CD4-positive, alpha-beta T cell treated with Interleukin-17A for 1 hour (primary cell): ENCODE measurements at regions not wholly inside any gene's neighbourhood (a gene's known extent, or its start where the extent isn't known, plus 50 kb on each side); places are given as distances from the start of the nearest gene placed in this dataset.
"Not testable (repeated sequence)": the region's sequence is repeated elsewhere in the genome, so short reads cannot be mapped to it uniquely, and the experiment has no call there.

Experiments
- DNase-seq: peaks from one replicate; pipeline ENCODE4 v3.0.0-alpha.2; 2020

GRCh38 chr5:125487652-125488051, 741.2 kb upstream of the ZNF608 start:
- not testable (repeated sequence) for DNase-seq

- no peak for DNase-seq
These were observed 742.7 kb upstream of the ZNF608 start for GRCh38 chr5:125489146-125489545.

GRCh38 chr5:125491986-125492492, 745.6 kb upstream of the ZNF608 start:
- DNase-seq = no peak

- no peak for DNase-seq
These were observed 746.5 kb upstream of the ZNF608 start for GRCh38 chr5:125492977-125493376.

GRCh38 chr5:125496393-125496792, 750.0 kb upstream of the ZNF608 start:
- no peak for DNase-seq

GRCh38 chr5:125497651-125498050, 751.2 kb upstream of the ZNF608 start:
- no peak for DNase-seq

GRCh38 chr5:125499636-125500332, 753.3 kb upstream of the ZNF608 start:
- DNase-seq = no peak

GRCh38 chr5:125501396-125501795, 755.0 kb upstream of the ZNF608 start:
- DNase-seq = no peak

GRCh38 chr5:125503946-125504345, 757.5 kb upstream of the ZNF608 start:
- no peak for DNase-seq

GRCh38 chr5:125505115-125505514, 758.7 kb upstream of the ZNF608 start:
- no peak for DNase-seq

- no peak for DNase-seq
These were observed 759.7 kb upstream of the ZNF608 start for GRCh38 chr5:125506124-125506523.

GRCh38 chr5:125508225-125508624, 761.8 kb upstream of the ZNF608 start:
- no peak for DNase-seq

- no peak for DNase-seq
These were observed 764.2 kb upstream of the ZNF608 start for GRCh38 chr5:125510651-125511050.

GRCh38 chr5:125517973-125518550, 771.6 kb upstream of the ZNF608 start:
- DNase-seq = no peak

GRCh38 chr5:125521289-125521688, 774.9 kb upstream of the ZNF608 start:
- DNase-seq = no peak

- no peak for DNase-seq
These were observed 778.9 kb upstream of the ZNF608 start for GRCh38 chr5:125525356-125525755.

- DNase-seq = no peak
These were observed 780.5 kb upstream of the ZNF608 start for GRCh38 chr5:125526966-125527365.

GRCh38 chr5:125528881-125529280, 782.4 kb upstream of the ZNF608 start:
- DNase-seq = no peak

GRCh38 chr5:125530833-125531615, 784.6 kb upstream of the ZNF608 start:
- no peak for DNase-seq

GRCh38 chr5:125536095-125536494, 789.7 kb upstream of the ZNF608 start:
- DNase-seq = no peak

GRCh38 chr5:125536582-125536981, 790.1 kb upstream of the ZNF608 start:
- DNase-seq = no peak

GRCh38 chr5:125537661-125538060, 791.2 kb upstream of the ZNF608 start:
- DNase-seq = no peak

GRCh38 chr5:125538469-125538868, 792.0 kb upstream of the ZNF608 start:
- no peak for DNase-seq

GRCh38 chr5:125541085-125541484, 794.6 kb upstream of the ZNF608 start:
- no peak for DNase-seq
